ENCODE measurements at regions not wholly inside any gene's neighbourhood (a gene's known extent, or its start where the extent isn't known, plus 50 kb on each side); places are given as distances from the start of the nearest gene placed in this dataset.

DNA sequence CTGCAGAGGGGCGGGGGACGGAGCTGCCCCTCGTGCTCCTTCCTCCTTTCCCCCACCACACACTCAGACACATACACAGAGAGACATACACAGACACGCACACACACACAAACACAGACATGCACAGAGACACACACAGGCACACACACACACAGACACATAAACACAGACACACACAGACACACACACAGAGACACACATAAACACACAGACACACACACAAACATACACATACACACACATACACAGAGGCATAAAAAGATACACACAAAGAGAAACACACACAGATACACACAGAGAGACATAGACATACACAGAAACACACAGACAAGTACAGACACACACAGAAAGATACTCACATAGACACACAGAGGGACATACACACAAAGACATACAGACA, 136.0 kb downstream of the UQCRFS1 start:
- TF ChIP-seq ASH2L (IDR thresholded peaks at IDR 0.05; ENCODE audit: borderline replicate concordance, low read depth) (no peak), BRCA1 (IDR thresholded peaks at IDR 0.05; ENCODE audit: low read depth, low read length) (no peak), MYC (IDR thresholded peaks at IDR 0.05; ENCODE audit: insufficient read depth, insufficient read length, insufficient replicate concordance, low read length, severe bottlenecking) (no peak), BACH1 (IDR thresholded peaks at IDR 0.05; ENCODE audit: borderline replicate concordance) (no peak), POLR2A (IDR thresholded peaks at IDR 0.05; ENCODE audit: low read depth, low read length) (no peak), BHLHE40 (IDR thresholded peaks at IDR 0.05; ENCODE audit: borderline replicate concordance in 1 of 2, low read depth in 2 of 2, low read length in 1 of 2) (no peak), SIN3A (IDR thresholded peaks at IDR 0.05; ENCODE audit: low read depth, low read length) (no peak), SIX5 (IDR thresholded peaks at IDR 0.05; ENCODE audit: low read depth, low read length, severe bottlenecking) (no peak), MYB (IDR thresholded peaks at IDR 0.05; ENCODE audit: borderline replicate concordance, low read depth, low read length) (no peak), EGR1 (IDR thresholded peaks at IDR 0.05; ENCODE audit: borderline replicate concordance in 1 of 2, low read depth in 2 of 2, low read length in 2 of 2) (no peak)
- TF ChIP-seq, protein P1, sequence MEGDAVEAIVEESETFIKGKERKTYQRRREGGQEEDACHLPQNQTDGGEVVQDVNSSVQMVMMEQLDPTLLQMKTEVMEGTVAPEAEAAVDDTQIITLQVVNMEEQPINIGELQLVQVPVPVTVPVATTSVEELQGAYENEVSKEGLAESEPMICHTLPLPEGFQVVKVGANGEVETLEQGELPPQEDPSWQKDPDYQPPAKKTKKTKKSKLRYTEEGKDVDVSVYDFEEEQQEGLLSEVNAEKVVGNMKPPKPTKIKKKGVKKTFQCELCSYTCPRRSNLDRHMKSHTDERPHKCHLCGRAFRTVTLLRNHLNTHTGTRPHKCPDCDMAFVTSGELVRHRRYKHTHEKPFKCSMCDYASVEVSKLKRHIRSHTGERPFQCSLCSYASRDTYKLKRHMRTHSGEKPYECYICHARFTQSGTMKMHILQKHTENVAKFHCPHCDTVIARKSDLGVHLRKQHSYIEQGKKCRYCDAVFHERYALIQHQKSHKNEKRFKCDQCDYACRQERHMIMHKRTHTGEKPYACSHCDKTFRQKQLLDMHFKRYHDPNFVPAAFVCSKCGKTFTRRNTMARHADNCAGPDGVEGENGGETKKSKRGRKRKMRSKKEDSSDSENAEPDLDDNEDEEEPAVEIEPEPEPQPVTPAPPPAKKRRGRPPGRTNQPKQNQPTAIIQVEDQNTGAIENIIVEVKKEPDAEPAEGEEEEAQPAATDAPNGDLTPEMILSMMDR (IDR thresholded peaks at IDR 0.05 in 2 of 3, conservative IDR thresholded peaks at IDR 0.05 in 1 of 3; ENCODE audit: control insufficient read depth in 2 of 3, extremely low read depth in 1 of 3, insufficient read depth in 1 of 3, low read depth in 3 of 3, low read length in 3 of 3) = no peak
- TF ChIP-seq, protein P2, sequence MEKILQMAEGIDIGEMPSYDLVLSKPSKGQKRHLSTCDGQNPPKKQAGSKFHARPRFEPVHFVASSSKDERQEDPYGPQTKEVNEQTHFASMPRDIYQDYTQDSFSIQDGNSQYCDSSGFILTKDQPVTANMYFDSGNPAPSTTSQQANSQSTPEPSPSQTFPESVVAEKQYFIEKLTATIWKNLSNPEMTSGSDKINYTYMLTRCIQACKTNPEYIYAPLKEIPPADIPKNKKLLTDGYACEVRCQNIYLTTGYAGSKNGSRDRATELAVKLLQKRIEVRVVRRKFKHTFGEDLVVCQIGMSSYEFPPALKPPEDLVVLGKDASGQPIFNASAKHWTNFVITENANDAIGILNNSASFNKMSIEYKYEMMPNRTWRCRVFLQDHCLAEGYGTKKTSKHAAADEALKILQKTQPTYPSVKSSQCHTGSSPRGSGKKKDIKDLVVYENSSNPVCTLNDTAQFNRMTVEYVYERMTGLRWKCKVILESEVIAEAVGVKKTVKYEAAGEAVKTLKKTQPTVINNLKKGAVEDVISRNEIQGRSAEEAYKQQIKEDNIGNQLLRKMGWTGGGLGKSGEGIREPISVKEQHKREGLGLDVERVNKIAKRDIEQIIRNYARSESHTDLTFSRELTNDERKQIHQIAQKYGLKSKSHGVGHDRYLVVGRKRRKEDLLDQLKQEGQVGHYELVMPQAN (conservative IDR thresholded peaks at IDR 0.05) = no peak
- TF ChIP-seq, protein P3, sequence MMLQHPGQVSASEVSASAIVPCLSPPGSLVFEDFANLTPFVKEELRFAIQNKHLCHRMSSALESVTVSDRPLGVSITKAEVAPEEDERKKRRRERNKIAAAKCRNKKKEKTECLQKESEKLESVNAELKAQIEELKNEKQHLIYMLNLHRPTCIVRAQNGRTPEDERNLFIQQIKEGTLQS (IDR thresholded peaks at IDR 0.05; ENCODE audit: borderline replicate concordance, extremely low read depth, low read depth, low read length) = no peak
- TF ChIP-seq, protein P4, sequence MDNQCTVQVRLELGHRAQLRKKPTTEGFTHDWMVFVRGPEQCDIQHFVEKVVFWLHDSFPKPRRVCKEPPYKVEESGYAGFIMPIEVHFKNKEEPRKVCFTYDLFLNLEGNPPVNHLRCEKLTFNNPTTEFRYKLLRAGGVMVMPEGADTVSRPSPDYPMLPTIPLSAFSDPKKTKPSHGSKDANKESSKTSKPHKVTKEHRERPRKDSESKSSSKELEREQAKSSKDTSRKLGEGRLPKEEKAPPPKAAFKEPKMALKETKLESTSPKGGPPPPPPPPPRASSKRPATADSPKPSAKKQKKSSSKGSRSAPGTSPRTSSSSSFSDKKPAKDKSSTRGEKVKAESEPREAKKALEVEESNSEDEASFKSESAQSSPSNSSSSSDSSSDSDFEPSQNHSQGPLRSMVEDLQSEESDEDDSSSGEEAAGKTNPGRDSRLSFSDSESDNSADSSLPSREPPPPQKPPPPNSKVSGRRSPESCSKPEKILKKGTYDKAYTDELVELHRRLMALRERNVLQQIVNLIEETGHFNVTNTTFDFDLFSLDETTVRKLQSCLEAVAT (IDR thresholded peaks at IDR 0.05) = no peak
